HCT116 (cell line): ENCODE measurements at regions not wholly inside any gene's neighbourhood (a gene's known extent, or its start where the extent isn't known, plus 50 kb on each side); places are given as distances from the start of the nearest gene placed in this dataset.

ENCODE experiments used
- ATAC-seq: fragments of 200-7000 bp; cut with Tn5 transposase; 2 replicates; pipeline ENCODE4 v1.9.1; 2020; ENCODE audit warnings: mild to moderate bottlenecking, moderate library complexity
- BruUV-seq: library from RNA; stranded (reverse); fragments of 400-500 nt; replicated peaks from 2 replicates; lab custom pipeline; 2021; lab: Mats Ljungman, UMichigan
- CTCF ChIA-PET: fragments of 300-600 bp; sonication (Branson Sonifier 250); formaldehyde crosslinking; loops from one replicate; lab custom pipeline; 2021; ENCODE audit warnings: antibody characterized with exemption; lab: Charles Lee
- POLR2A ChIA-PET: fragments of 300-600, 350-600 bp; sonication (Branson Sonifier 250); formaldehyde crosslinking; loops from one replicate; lab custom pipeline; 2021; ENCODE audit warnings: antibody characterized with exemption; lab: Charles Lee
- RAD21 ChIA-PET, 2 experiments: fragments of 300-600 bp; sonication (Branson Sonifier 250); formaldehyde crosslinking; loops; one replicate each; lab custom pipeline; 2023; ENCODE audit warnings: low total read pairs in 2 of 2; ENCODE audit not compliant: uncharacterized antibody in 2 of 2, unreplicated experiment in 2 of 2, low non-redundant PET in 1 of 2; lab: Charles Lee
- DNase-seq: peaks from one replicate; pipeline ENCODE4 v3.0.0-alpha.2; 2010; ENCODE audit warnings: low read depth, low spot score
- H2AFZ ChIP-seq: fragments of 200-600 bp; shearing (Covaris generic), sonication (generic); 2 replicates; pipeline ENCODE4 v1.6.1; 2017; ENCODE audit warnings: low read depth, mixed run types, mixed read lengths, antibody characterized with exemption, low read length; ENCODE audit not compliant: poor library complexity, severe bottlenecking
- H3K27ac ChIP-seq: 2 replicates; pipeline ENCODE4 v1.5.1; 2012; ENCODE audit warnings: low read depth, low read length
- H3K27me3 ChIP-seq: fragments of 200-600 bp; sonication (generic); 2 replicates; pipeline ENCODE4 v1.6.1; 2016; ENCODE audit warnings: mixed run types, low read length, mixed read lengths; ENCODE audit not compliant: insufficient read depth
- H3K36me3 ChIP-seq, 2 experiments: fragments of 200-500 bp in 1 of 2; fragments of 200-600 bp in 1 of 2; sonication (Bioruptor generic) in 1 of 2; sonication (generic) in 1 of 2; 2 replicates each; pipeline versions ENCODE4 v1.5.1 to v1.6.1; 2014 to 2016; ENCODE audit warnings: low read length in 2 of 2, inconsistent platforms in 1 of 2, mixed read lengths in 1 of 2, mixed run types in 1 of 2; ENCODE audit not compliant: insufficient read depth in 2 of 2, control insufficient read depth in 1 of 2
- H3K4me1 ChIP-seq, 2 experiments: fragments of 200-600 bp in 1 of 2; sonication (generic) in 1 of 2; 2 replicates each; pipeline versions ENCODE4 v1.5.1 to v1.6.1; 2012 to 2017; ENCODE audit warnings: low read length in 2 of 2, inconsistent platforms in 1 of 2, mild to moderate bottlenecking in 1 of 2, mixed read lengths in 1 of 2, mixed run types in 1 of 2, moderate library complexity in 1 of 2; ENCODE audit not compliant: insufficient read depth in 2 of 2, control insufficient read depth in 1 of 2
- H3K4me2 ChIP-seq: fragments of 200-600 bp; sonication (generic); 2 replicates; pipeline ENCODE4 v1.6.1; 2017; ENCODE audit warnings: mixed run types, low read length, mixed read lengths
- H3K4me3 ChIP-seq, 2 experiments: fragments of 200-600 bp in 1 of 2; sonication (generic) in 1 of 2; replicated peaks in 1 of 2; 2 replicates each; pipeline ENCODE4 v1.5.1; 2011 to 2016; ENCODE audit warnings: low read length in 2 of 2, control low read depth in 1 of 2, low read depth in 1 of 2, mild to moderate bottlenecking in 1 of 2, mixed read lengths in 1 of 2, mixed run types in 1 of 2
- H3K79me2 ChIP-seq: fragments of 200-600 bp; sonication (generic); 2 replicates; pipeline ENCODE4 v1.6.1; 2017; ENCODE audit warnings: mild to moderate bottlenecking, mixed run types, low read length, moderate library complexity, mixed read lengths; ENCODE audit not compliant: insufficient read depth
- H3K9ac ChIP-seq: fragments of 200-600 bp; sonication (generic); 2 replicates; pipeline ENCODE4 v1.6.1; 2016; ENCODE audit warnings: low read length, mixed read lengths
- H3K9me2 ChIP-seq: fragments of 200-600 bp; sonication (generic), shearing (Covaris generic); 2 replicates; pipeline ENCODE4 v1.6.1; 2017; ENCODE audit warnings: mixed run types, mild to moderate bottlenecking, moderate library complexity; ENCODE audit not compliant: insufficient read depth
- H3K9me3 ChIP-seq, 2 experiments: fragments of 200-500 bp in 1 of 2; fragments of 200-600 bp in 1 of 2; sonication (Bioruptor generic) in 1 of 2; sonication (generic) in 1 of 2; 2 replicates each; pipeline ENCODE4 v1.6.1; 2014 to 2017; ENCODE audit warnings: low read length in 2 of 2, mixed read lengths in 2 of 2, inconsistent platforms in 1 of 2, low read depth in 1 of 2, mild to moderate bottlenecking in 1 of 2, mixed run types in 1 of 2, moderate library complexity in 1 of 2; ENCODE audit not compliant: control insufficient read depth in 1 of 2, insufficient read depth in 1 of 2
- H4K20me1 ChIP-seq: fragments of 200-600 bp; sonication (generic), shearing (Covaris generic); 2 replicates; pipeline ENCODE4 v1.6.1; 2017; ENCODE audit warnings: mixed run types, mild to moderate bottlenecking, moderate library complexity; ENCODE audit not compliant: insufficient read depth
- CBX3 ChIP-seq: IDR thresholded peaks from 2 replicates; pipeline ENCODE4 v1.6.1; 2012; ENCODE audit warnings: low read depth
- CEBPB ChIP-seq: IDR thresholded peaks from 2 replicates; pipeline ENCODE4 v1.6.1; 2012; ENCODE audit warnings: low read depth
- ELF1 ChIP-seq: IDR thresholded peaks from 2 replicates; pipeline ENCODE4 v1.6.1; 2012; ENCODE audit warnings: low read depth, borderline replicate concordance
- EZH2 ChIP-seq: fragments of 200-600 bp; sonication (generic); IDR thresholded peaks from 2 replicates; pipeline ENCODE4 v1.6.1; 2017; ENCODE audit warnings: antibody characterized with exemption, mixed run types
- FOSL1 ChIP-seq: IDR thresholded peaks from 2 replicates; pipeline ENCODE4 v1.6.1; 2012; ENCODE audit warnings: low read depth
- MAX ChIP-seq: IDR thresholded peaks from 2 replicates; pipeline ENCODE4 v1.6.1; 2012
- POLR2A ChIP-seq: IDR thresholded peaks from 2 replicates; pipeline ENCODE4 v1.7.0; 2011; ENCODE audit warnings: borderline replicate concordance; ENCODE audit not compliant: insufficient read depth, insufficient read length; ENCODE audit errors: extremely low read depth
- SP1 ChIP-seq: IDR thresholded peaks from 2 replicates; pipeline ENCODE4 v1.6.1; 2012; ENCODE audit warnings: low read depth
- TCF7L2 ChIP-seq: IDR thresholded peaks from 2 replicates; pipeline ENCODE4 v1.7.0; 2011; ENCODE audit warnings: borderline replicate concordance, inconsistent platforms; ENCODE audit not compliant: insufficient read depth, insufficient read length; ENCODE audit errors: extremely low read depth
- ZBTB33 ChIP-seq: IDR thresholded peaks from 2 replicates; pipeline ENCODE4 v1.6.1; 2011; ENCODE audit warnings: mild to moderate bottlenecking, low read length, moderate library complexity; ENCODE audit not compliant: insufficient replicate concordance; ENCODE audit errors: extremely low read depth
- ZFX ChIP-seq: fragments of 450-650 bp; IDR thresholded peaks from 2 replicates; pipeline ENCODE4 v1.6.1; 2017
- ZNF274 ChIP-seq: fragments of 200-500 bp; sonication (Bioruptor generic); IDR thresholded peaks from 2 replicates; pipeline ENCODE4 v1.6.1; 2014; ENCODE audit warnings: mild to moderate bottlenecking, low read depth, low read length, inconsistent platforms
- intact Hi-C: fragments of 100-400 bp; cut with micrococcal nuclease; formaldehyde crosslinking; loops from 2 replicates; pipeline ENCODE4 v1.10.0; 2022

DNA sequence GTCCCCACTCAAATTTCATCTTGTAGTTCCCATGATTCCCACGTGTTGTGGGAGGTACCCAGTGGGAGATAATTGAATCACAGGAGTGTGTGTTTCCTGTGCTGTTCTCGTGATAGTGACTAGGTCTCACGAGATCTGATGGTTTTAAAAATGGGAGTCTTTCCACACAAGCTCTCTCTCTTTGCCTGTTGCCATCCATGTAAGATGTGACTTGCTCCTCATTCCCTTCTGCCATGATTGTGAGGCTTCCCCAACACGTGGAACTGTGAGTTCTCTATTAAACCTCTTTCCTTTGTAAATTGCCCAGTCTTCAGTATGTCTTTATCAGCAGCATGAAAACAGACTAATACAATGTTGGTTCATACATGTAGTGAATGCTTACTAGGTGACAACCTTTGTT lies 163.2 kb upstream of the PALMD start:
- Histone ChIP-seq H2AFZ (no peak overlapping the region), H3K4me2 (no peak overlapping the region), H3K4me1 (no peaks in the 10 kb centered on the region), H3K4me3 (no peak overlapping the region), H3K27me3 (no peaks in the 10 kb centered on the region), H3K36me3 (no peaks in the 10 kb centered on the region), H3K9me3 (no peaks in the 10 kb centered on the region), H3K9ac (no peak overlapping the region), H3K27ac (no peak overlapping the region), H3K79me2 (no peaks in the 10 kb centered on the region), H3K9me2 (no peaks in the 10 kb centered on the region), H4K20me1 (no peaks in the 10 kb centered on the region)
- ATAC-seq, result no peak
- ChIA-PET POLR2A (no interaction called here), CTCF (interaction anchor here (1.8 to 4.1 kb wide), 2 partner anchors 44 to 301 kb away, joined by 4 to 24 read pairs; no protein-coding TSS in a partner anchor), RAD21 (no interaction called here)
- no TSS peak for BruUV-seq
- intact Hi-C loops, result loop anchor here (5.0 kb wide), 2 partner anchors 225 to 595 kb away; no protein-coding TSS in a partner anchor
- no peak for DNase-seq
- TF ChIP-seq ZBTB33, result no peak
- no peak for TF ChIP-seq FOSL1

- no peak overlapping the region for H3K9ac ChIP-seq
- H3K4me3 ChIP-seq, result no peak overlapping the region
- H4K20me1 ChIP-seq, result no peaks in the 10 kb centered on the region
- CTCF ChIA-PET, result no interaction called here
- H3K9me3 ChIP-seq, result no peaks in the 10 kb centered on the region
- no peak for ATAC-seq
- H3K4me1 ChIP-seq, result no peaks in the 10 kb centered on the region
- no peaks in the 10 kb centered on the region for H3K79me2 ChIP-seq
- TF ChIP-seq FOSL1 (no peak), POLR2A (no peak), ELF1 (no peak), EZH2 (no peak), TCF7L2 (no peak), CEBPB (no peak), MAX (no peak), ZFX (no peak), SP1 (no peak), CBX3 (no peak), ZNF274 (no peak)
- H3K9me2 ChIP-seq, result no peaks in the 10 kb centered on the region
- BruUV-seq, result no TSS peak
- H3K27ac ChIP-seq, result no peak overlapping the region
- H3K27me3 ChIP-seq, result no peaks in the 10 kb centered on the region
- intact Hi-C loops, result loop anchor here (2.0 kb wide), 1 partner anchor 21 kb away; no protein-coding TSS in a partner anchor
- no peak for DNase-seq
- no peak overlapping the region for H3K4me2 ChIP-seq
- no peak overlapping the region for H2AFZ ChIP-seq
- no peaks in the 10 kb centered on the region for H3K36me3 ChIP-seq
- RAD21 ChIA-PET, result no interaction called here
- POLR2A ChIA-PET, result no interaction called here
These were observed 155.9 kb upstream of the PALMD start for GRCh38 chr1:99490031-99490430.
